OCI-LY1 (cell line): ENCODE measurements at regions not wholly inside any gene's neighbourhood (a gene's known extent, or its start where the extent isn't known, plus 50 kb on each side); places are given as distances from the start of the nearest gene placed in this dataset.

Source experiments
- H2AFZ ChIP-seq: fragments of 200-600 bp; sonication (generic), shearing (Covaris generic); 2 replicates; pipeline ENCODE4 v1.6.0; 2014; ENCODE audit warnings: antibody characterized with exemption, mild to moderate bottlenecking, low read length
- H3F3A ChIP-seq: fragments of 200-600 bp; sonication (generic), shearing (Covaris generic); 2 replicates; pipeline ENCODE4 v1.6.0; 2014; ENCODE audit warnings: mild to moderate bottlenecking, antibody characterized with exemption, low read length, moderate library complexity; ENCODE audit not compliant: insufficient read depth
- H3K27ac ChIP-seq: fragments of 200-600 bp; sonication (generic); 2 replicates; pipeline ENCODE4 v1.5.1; 2014; ENCODE audit warnings: low read length, mixed run types, mild to moderate bottlenecking, low read depth; ENCODE audit not compliant: poor library complexity, severe bottlenecking
- H3K27me3 ChIP-seq: fragments of 200-600 bp; sonication (generic); 2 replicates; pipeline ENCODE4 v1.6.0; 2014; ENCODE audit warnings: antibody characterized with exemption, mild to moderate bottlenecking, low read length, moderate library complexity; ENCODE audit not compliant: insufficient read depth
- H3K36me3 ChIP-seq: fragments of 200-600 bp; sonication (generic); 2 replicates; pipeline ENCODE4 v1.6.1; 2014; ENCODE audit warnings: mild to moderate bottlenecking, antibody characterized with exemption, low read length, moderate library complexity, mixed read lengths; ENCODE audit not compliant: insufficient read depth
- H3K4me1 ChIP-seq: fragments of 200-600 bp; sonication (generic); 2 replicates; pipeline ENCODE4 v1.5.1; 2014; ENCODE audit warnings: mild to moderate bottlenecking, low read length, moderate library complexity; ENCODE audit not compliant: insufficient read depth, severe bottlenecking
- H3K4me2 ChIP-seq: fragments of 200-600 bp; sonication (generic), shearing (Covaris generic); 2 replicates; pipeline ENCODE4 v1.6.1; 2014; ENCODE audit warnings: low read length
- H3K4me3 ChIP-seq: fragments of 200-600 bp; sonication (generic); 2 replicates; pipeline ENCODE4 v1.5.1; 2014; ENCODE audit warnings: low read length, low read depth, mild to moderate bottlenecking, mixed read lengths; ENCODE audit not compliant: poor library complexity, severe bottlenecking
- H3K79me2 ChIP-seq: fragments of 200-600 bp; shearing (Covaris generic); 2 replicates; pipeline ENCODE4 v1.6.1; 2016; ENCODE audit warnings: mixed run types, low read length, mixed read lengths; ENCODE audit not compliant: insufficient read depth
- H3K9ac ChIP-seq: fragments of 200-600 bp; sonication (generic), shearing (Covaris generic); 2 replicates; pipeline ENCODE4 v1.6.1; 2014; ENCODE audit warnings: mild to moderate bottlenecking, low read length, mixed read lengths
- H3K9me2 ChIP-seq: fragments of 200-600 bp; sonication (generic), shearing (Covaris generic); 2 replicates; pipeline ENCODE4 v1.6.1; 2014; ENCODE audit warnings: low read depth, mild to moderate bottlenecking, low read length, mixed read lengths
- H3K9me3 ChIP-seq: fragments of 200-600 bp; shearing (Covaris generic); 2 replicates; pipeline ENCODE4 v1.6.1; 2014; ENCODE audit warnings: low read length, mixed read lengths
- H4K20me1 ChIP-seq: fragments of 200-600 bp; sonication (generic), shearing (Covaris generic); 2 replicates; pipeline ENCODE4 v1.6.0; 2016; ENCODE audit warnings: mild to moderate bottlenecking, low read length; ENCODE audit not compliant: insufficient read depth
- EZH2 ChIP-seq: fragments of 200-600 bp; sonication (generic), shearing (Covaris generic); IDR thresholded peaks from 2 replicates; pipeline ENCODE4 v1.8.0; 2017; ENCODE audit warnings: borderline replicate concordance, mixed run types, mild to moderate bottlenecking, antibody characterized with exemption, low read length, moderate library complexity, mixed read lengths
- TF ChIP-seq, protein P1 (sequence below): fragments of 200-600 bp; sonication (generic), shearing (Covaris generic); IDR thresholded peaks from 2 replicates; pipeline ENCODE4 v1.5.1; 2017; ENCODE audit warnings: mild to moderate bottlenecking, antibody characterized with exemption, low read length, moderate library complexity, mixed read lengths

DNA sequence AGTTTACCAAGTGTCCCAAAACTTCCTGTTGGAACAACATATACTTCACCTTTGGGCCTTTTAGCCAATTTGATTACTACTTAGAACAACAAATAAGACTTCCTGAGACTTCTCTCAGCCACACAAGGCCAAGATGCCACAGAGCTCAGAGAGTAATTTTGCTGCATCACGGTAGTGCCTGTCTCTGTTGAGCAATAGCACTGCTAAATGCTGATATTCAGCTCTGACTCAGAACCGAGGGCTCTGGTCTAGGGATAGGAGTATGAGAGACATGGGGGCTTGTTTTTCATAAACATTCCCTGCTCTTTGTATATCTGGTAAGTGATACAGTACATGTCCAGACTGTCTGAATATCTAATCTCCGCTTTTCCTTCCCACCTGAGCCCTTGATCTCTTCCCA lies 260.4 kb upstream of the ARHGAP20 start:
- H3K4me3 ChIP-seq, result no peak overlapping the region
- H3F3A ChIP-seq, result no peaks in the 10 kb centered on the region
- no peak overlapping the region for H3K4me2 ChIP-seq
- H3K9me2 ChIP-seq, result no peaks in the 10 kb centered on the region
- no peak for TF ChIP-seq EZH2
- TF ChIP-seq, protein P1, sequence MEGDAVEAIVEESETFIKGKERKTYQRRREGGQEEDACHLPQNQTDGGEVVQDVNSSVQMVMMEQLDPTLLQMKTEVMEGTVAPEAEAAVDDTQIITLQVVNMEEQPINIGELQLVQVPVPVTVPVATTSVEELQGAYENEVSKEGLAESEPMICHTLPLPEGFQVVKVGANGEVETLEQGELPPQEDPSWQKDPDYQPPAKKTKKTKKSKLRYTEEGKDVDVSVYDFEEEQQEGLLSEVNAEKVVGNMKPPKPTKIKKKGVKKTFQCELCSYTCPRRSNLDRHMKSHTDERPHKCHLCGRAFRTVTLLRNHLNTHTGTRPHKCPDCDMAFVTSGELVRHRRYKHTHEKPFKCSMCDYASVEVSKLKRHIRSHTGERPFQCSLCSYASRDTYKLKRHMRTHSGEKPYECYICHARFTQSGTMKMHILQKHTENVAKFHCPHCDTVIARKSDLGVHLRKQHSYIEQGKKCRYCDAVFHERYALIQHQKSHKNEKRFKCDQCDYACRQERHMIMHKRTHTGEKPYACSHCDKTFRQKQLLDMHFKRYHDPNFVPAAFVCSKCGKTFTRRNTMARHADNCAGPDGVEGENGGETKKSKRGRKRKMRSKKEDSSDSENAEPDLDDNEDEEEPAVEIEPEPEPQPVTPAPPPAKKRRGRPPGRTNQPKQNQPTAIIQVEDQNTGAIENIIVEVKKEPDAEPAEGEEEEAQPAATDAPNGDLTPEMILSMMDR, result no peak
- no peaks in the 10 kb centered on the region for H3K27me3 ChIP-seq
- no peak overlapping the region for H2AFZ ChIP-seq
- H3K4me1 ChIP-seq, result no peaks in the 10 kb centered on the region
- no peaks in the 10 kb centered on the region for H3K79me2 ChIP-seq
- no peaks in the 10 kb centered on the region for H3K9me3 ChIP-seq
- H3K36me3 ChIP-seq, result no peaks in the 10 kb centered on the region
- no peak overlapping the region for H3K9ac ChIP-seq
- H3K27ac ChIP-seq, result no peak overlapping the region
- H4K20me1 ChIP-seq, result no peaks in the 10 kb centered on the region

DNA sequence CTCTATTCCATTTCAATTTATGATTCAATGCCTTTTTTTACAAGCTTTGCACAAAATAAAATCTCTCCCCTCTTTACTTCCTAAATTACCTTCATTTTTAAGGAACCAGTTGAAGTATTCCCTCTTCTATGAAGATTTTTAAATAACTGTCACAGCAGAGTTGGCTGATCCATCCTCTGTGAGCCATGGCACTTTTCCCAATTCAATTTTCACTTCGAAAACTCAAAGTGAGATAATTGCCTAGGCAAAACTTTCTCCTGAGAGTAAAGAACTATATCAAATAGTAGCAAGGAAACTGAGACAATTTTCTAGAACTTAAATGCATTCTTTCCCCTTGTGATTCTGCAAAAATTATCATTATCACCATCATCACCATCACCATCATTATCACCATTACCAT lies 259.9 kb upstream of the ARHGAP20 start:
- H3K36me3 ChIP-seq, result no peaks in the 10 kb centered on the region
- no peak for TF ChIP-seq EZH2
- TF ChIP-seq, protein P1, result no peak
- H3K4me2 ChIP-seq, result no peak overlapping the region
- H3K9ac ChIP-seq, result no peak overlapping the region
- H4K20me1 ChIP-seq, result no peaks in the 10 kb centered on the region
- H3K9me3 ChIP-seq, result no peaks in the 10 kb centered on the region
- no peaks in the 10 kb centered on the region for H3F3A ChIP-seq
- H3K4me1 ChIP-seq, result no peaks in the 10 kb centered on the region
- H3K79me2 ChIP-seq, result no peaks in the 10 kb centered on the region
- no peaks in the 10 kb centered on the region for H3K27me3 ChIP-seq
- H3K9me2 ChIP-seq, result no peaks in the 10 kb centered on the region
- H2AFZ ChIP-seq, result no peak overlapping the region
- no peak overlapping the region for H3K27ac ChIP-seq
- no peak overlapping the region for H3K4me3 ChIP-seq

DNA sequence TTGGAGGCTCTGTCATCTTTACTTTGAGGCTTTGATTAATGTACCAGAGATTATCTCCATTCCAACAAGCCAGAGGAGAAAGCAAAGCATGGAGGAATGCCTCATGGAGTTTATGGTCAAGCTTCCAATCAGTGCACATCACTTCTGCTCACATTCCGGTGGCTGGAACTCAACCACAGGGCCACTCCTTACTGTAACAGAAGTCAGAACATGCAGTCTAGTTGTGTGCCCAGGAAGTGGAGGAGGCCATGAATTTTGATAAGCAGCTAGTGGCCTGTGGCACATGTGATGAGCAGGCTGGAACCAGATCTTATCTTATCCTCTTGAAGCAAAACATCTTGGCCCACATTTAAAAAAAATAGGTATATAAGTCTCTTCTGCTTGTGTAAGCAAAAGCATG lies 258.9 kb upstream of the ARHGAP20 start:
- Histone ChIP-seq H3K36me3 (no peaks in the 10 kb centered on the region), H3K4me3 (no peak overlapping the region), H3K27ac (no peak overlapping the region), H3F3A (no peaks in the 10 kb centered on the region), H3K4me2 (no peak overlapping the region), H2AFZ (no peak overlapping the region), H3K9ac (no peak overlapping the region), H3K4me1 (no peaks in the 10 kb centered on the region), H3K79me2 (no peaks in the 10 kb centered on the region), H3K9me3 (no peaks in the 10 kb centered on the region), H3K9me2 (no peaks in the 10 kb centered on the region), H3K27me3 (no peaks in the 10 kb centered on the region), H4K20me1 (no peaks in the 10 kb centered on the region)
- TF ChIP-seq EZH2, result no peak
- TF ChIP-seq, protein P1, result no peak
